ENCODE measurements at regions not wholly inside any gene's neighbourhood (a gene's known extent, or its start where the extent isn't known, plus 50 kb on each side); places are given as distances from the start of the nearest gene placed in this dataset.

- ATAC-seq: no peak
- no peak for DNase-seq
- Histone ChIP-seq H3K4me3 (no peak overlapping the region), H3K36me3 (no peaks in the 10 kb centered on the region), H3K27me3 (no peaks in the 10 kb centered on the region), H3K4me1 (no peaks in the 10 kb centered on the region), H3K27ac (no peak overlapping the region), H3K9me3 (no peaks in the 10 kb centered on the region)
- intact Hi-C loops (cut with DNase I): no loop called here
- TF ChIP-seq CTCF (IDR thresholded peaks at IDR 0.05): no peak
These were observed 110.0 kb downstream of the DYRK2 start for GRCh38 chr12:67758521-67758920.

- H3K36me3 ChIP-seq: no peaks in the 10 kb centered on the region
- H3K9me3 ChIP-seq: no peaks in the 10 kb centered on the region
- no peaks in the 10 kb centered on the region for H3K27me3 ChIP-seq
- ATAC-seq (no peak), DNase-seq (no peak)
- no peak overlapping the region for H3K4me3 ChIP-seq
- no peak for TF ChIP-seq CTCF (IDR thresholded peaks at IDR 0.05)
- intact Hi-C loops (cut with DNase I): no loop called here
- no peak overlapping the region for H3K27ac ChIP-seq
- no peaks in the 10 kb centered on the region for H3K4me1 ChIP-seq
These were observed 111.3 kb downstream of the DYRK2 start for GRCh38 chr12:67759829-67760228.

GRCh38 chr12:67760586-67761275 lies 112.2 kb downstream of the DYRK2 start:
- no peak for TF ChIP-seq CTCF (IDR thresholded peaks at IDR 0.05)
- intact Hi-C loops (cut with DNase I): no loop called here
- Histone ChIP-seq H3K27ac (no peak overlapping the region), H3K4me3 (no peak overlapping the region), H3K4me1 (no peaks in the 10 kb centered on the region), H3K36me3 (no peaks in the 10 kb centered on the region), H3K27me3 (no peaks in the 10 kb centered on the region), H3K9me3 (no peaks in the 10 kb centered on the region)
- ATAC-seq: no peak
- no peak for DNase-seq

GRCh38 chr12:67761566-67761965 lies 113.0 kb downstream of the DYRK2 start:
- ATAC-seq: no peak
- Histone ChIP-seq H3K4me1 (no peaks in the 10 kb centered on the region), H3K27me3 (no peaks in the 10 kb centered on the region), H3K27ac (no peak overlapping the region), H3K4me3 (no peak overlapping the region), H3K9me3 (no peaks in the 10 kb centered on the region), H3K36me3 (no peaks in the 10 kb centered on the region)
- peak in 1 of 4 donors; percentile 8 for DNase-seq
- no peak for TF ChIP-seq CTCF (IDR thresholded peaks at IDR 0.05)
- intact Hi-C loops (cut with DNase I): no loop called here

- no peak for DNase-seq
These were observed 115.5 kb downstream of the DYRK2 start for GRCh38 chr12:67764055-67764454.

More at GRCh38 chr12:67764055-67764454, 115.5 kb downstream of the DYRK2 start:
- intact Hi-C loops (cut with DNase I): no loop called here
- Histone ChIP-seq H3K36me3 (no peaks in the 10 kb centered on the region), H3K4me1 (no peaks in the 10 kb centered on the region), H3K27ac (no peak overlapping the region), H3K27me3 (no peaks in the 10 kb centered on the region), H3K4me3 (no peak overlapping the region), H3K9me3 (no peaks in the 10 kb centered on the region)
- ATAC-seq: no peak
- no peak for TF ChIP-seq CTCF (IDR thresholded peaks at IDR 0.05)

All from left lung (tissue), 4 donors.